ENCODE measurements at regions not wholly inside any gene's neighbourhood (a gene's known extent, or its start where the extent isn't known, plus 50 kb on each side); places are given as distances from the start of the nearest gene placed in this dataset.
"Not testable (repeated sequence)": the region's sequence is repeated elsewhere in the genome, so short reads cannot be mapped to it uniquely, and the experiment has no call there.

GRCh38 chr20:40004092-40004491 lies 684.9 kb downstream of the MAFB start:
- TF ChIP-seq CTCF (IDR thresholded peaks at IDR 0.05); POLR2AphosphoS5 (IDR thresholded peaks at IDR 0.05; ENCODE audit: insufficient read depth in 1 of 2, low read depth in 1 of 2); POLR2A (IDR thresholded peaks at IDR 0.05): not testable (repeated sequence)
